GM13977 (cell line): ENCODE measurements at regions not wholly inside any gene's neighbourhood (a gene's known extent, or its start where the extent isn't known, plus 50 kb on each side); places are given as distances from the start of the nearest gene placed in this dataset.

Source experiments
- DNase-seq: peaks from one replicate; pipeline ENCODE4 v3.0.0; 2012; ENCODE audit warnings: low spot score
- CTCF ChIP-seq: IDR thresholded peaks from 2 replicates; pipeline ENCODE4 v1.5.1; 2012; ENCODE audit warnings: mild to moderate bottlenecking, control low read depth; ENCODE audit not compliant: insufficient read depth; ENCODE audit errors: extremely low read depth, missing control alignments
- in situ Hi-C: fragments of 300-500 bp; cut with MboI; formaldehyde crosslinking; loops from one replicate; pipeline ENCODE4 v1.12.0; 2022; ENCODE audit warnings: low sequenced_read_pairs, low pct_unique_long_range_greater_than_20kb, mixed read lengths, inconsistent platforms; ENCODE audit not compliant: unreplicated experiment

DNA sequence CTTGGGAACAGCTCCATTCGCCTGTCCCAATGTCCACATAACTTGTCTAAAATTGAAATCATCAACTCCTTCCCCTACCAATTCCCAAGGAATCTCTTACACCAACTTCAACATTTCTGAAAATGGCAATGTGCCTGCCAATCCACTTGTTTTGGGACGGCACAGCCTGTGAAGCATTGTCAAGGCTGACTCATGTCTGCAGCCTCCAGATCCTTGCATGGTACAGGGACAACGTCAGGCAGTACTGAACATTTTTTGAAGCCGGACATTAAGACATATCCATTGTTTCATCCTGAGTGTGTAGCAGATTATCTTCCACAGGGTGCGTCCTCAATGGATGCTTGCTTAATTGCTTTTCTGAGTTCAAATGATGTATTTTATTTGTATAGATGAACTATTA lies 794.1 kb downstream of the BCL11B start:
- no peak for TF ChIP-seq CTCF
- no peak for DNase-seq
- in situ Hi-C loops = no loop called here

GRCh38 chr14:98489115-98489514 lies 782.9 kb downstream of the BCL11B start:
- in situ Hi-C loops = no loop called here
- no peak for TF ChIP-seq CTCF
- DNase-seq = no peak

- no peak for TF ChIP-seq CTCF
- in situ Hi-C loops = no loop called here
- no peak for DNase-seq
Measured at GRCh38 chr14:98494582-98494981, 777.4 kb downstream of the BCL11B start.

GRCh38 chr14:98498019-98498885 lies 773.7 kb downstream of the BCL11B start:
- in situ Hi-C loops = no loop called here
- no peak for TF ChIP-seq CTCF
- DNase-seq = no peak

DNA sequence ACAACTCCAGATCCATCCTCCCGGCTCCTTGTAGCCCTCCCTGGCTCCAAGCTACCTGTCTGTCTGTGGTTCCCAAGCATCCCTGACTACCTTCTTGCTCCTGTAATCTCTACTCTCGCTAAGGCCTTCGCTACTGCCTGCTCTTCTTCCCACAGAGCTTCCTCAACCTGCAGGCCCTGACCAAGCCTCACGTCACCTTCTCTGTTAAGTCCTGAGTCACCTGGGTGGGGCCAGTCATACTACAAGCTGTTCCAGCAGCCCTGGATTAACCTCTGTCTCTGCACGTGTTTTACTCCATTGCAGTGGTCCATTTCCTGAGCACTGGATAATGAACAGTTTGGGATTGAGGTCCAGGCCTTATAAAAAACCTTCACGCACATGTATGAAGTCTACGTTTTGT lies 770.7 kb downstream of the BCL11B start:
- no peak for DNase-seq
- in situ Hi-C loops = no loop called here
- TF ChIP-seq CTCF = no peak

- no peak for TF ChIP-seq CTCF
- DNase-seq = no peak
- in situ Hi-C loops = no loop called here
Measured at GRCh38 chr14:98501836-98502235, 770.2 kb downstream of the BCL11B start.
